MM.1S (cell line): ENCODE measurements at regions not wholly inside any gene's neighbourhood (a gene's known extent, or its start where the extent isn't known, plus 50 kb on each side); places are given as distances from the start of the nearest gene placed in this dataset.

ENCODE experiments used
- DNase-seq: peaks from one replicate; pipeline ENCODE4 v3.0.0-alpha.2; 2015
- H2AFZ ChIP-seq: fragments of 300-600 bp; sonication (generic); 2 replicates; pipeline ENCODE4 v1.6.0; 2016; ENCODE audit warnings: antibody characterized with exemption, low read length
- H3F3A ChIP-seq: fragments of 300-600 bp; sonication (generic); 2 replicates; pipeline ENCODE4 v1.6.1; 2016; ENCODE audit warnings: mild to moderate bottlenecking, antibody characterized with exemption, low read length, moderate library complexity, mixed read lengths; ENCODE audit not compliant: insufficient read depth
- H3K27ac ChIP-seq: fragments of 300-600 bp; sonication (generic); 2 replicates; pipeline ENCODE4 v1.5.1; 2016; ENCODE audit warnings: mild to moderate bottlenecking, low read length
- H3K27me3 ChIP-seq: fragments of 300-600 bp; sonication (generic); replicated peaks from 2 replicates; pipeline ENCODE4 v1.6.0; 2016; ENCODE audit warnings: low read length; ENCODE audit not compliant: insufficient read depth
- H3K36me3 ChIP-seq: fragments of 300-600 bp; sonication (generic); replicated peaks from 2 replicates; pipeline ENCODE4 v1.6.1; 2016; ENCODE audit warnings: mild to moderate bottlenecking, low read length, mixed read lengths; ENCODE audit not compliant: insufficient read depth
- H3K4me1 ChIP-seq: fragments of 300-600 bp; sonication (generic); 2 replicates; pipeline ENCODE4 v1.6.1; 2016; ENCODE audit warnings: low read length, mixed read lengths
- H3K4me2 ChIP-seq: fragments of 300-600 bp; sonication (generic); 2 replicates; pipeline ENCODE4 v1.6.0; 2016; ENCODE audit warnings: low read depth, low read length
- H3K4me3 ChIP-seq: fragments of 300-600 bp; sonication (generic); 2 replicates; pipeline ENCODE4 v1.5.1; 2016; ENCODE audit warnings: low read length, mixed read lengths
- H3K79me2 ChIP-seq: fragments of 300-600 bp; sonication (generic); 2 replicates; pipeline ENCODE4 v1.6.1; 2016; ENCODE audit warnings: mixed run types, low read length, mixed read lengths
- H3K9ac ChIP-seq: fragments of 300-600 bp; sonication (generic); 2 replicates; pipeline ENCODE4 v1.6.1; 2016; ENCODE audit warnings: low read length, mixed read lengths
- H3K9me2 ChIP-seq: fragments of 300-600 bp; sonication (generic); replicated peaks from 2 replicates; pipeline ENCODE4 v1.6.1; 2016; ENCODE audit warnings: mild to moderate bottlenecking, low read length, mixed read lengths; ENCODE audit not compliant: insufficient read depth
- H3K9me3 ChIP-seq: fragments of 300-600 bp; sonication (generic); replicated peaks from 2 replicates; pipeline ENCODE4 v1.6.1; 2016; ENCODE audit warnings: mild to moderate bottlenecking, low read length, mixed read lengths; ENCODE audit not compliant: insufficient read depth
- H4K20me1 ChIP-seq: fragments of 300-600 bp; sonication (generic); 2 replicates; pipeline ENCODE4 v1.6.1; 2016; ENCODE audit warnings: mild to moderate bottlenecking, low read length, moderate library complexity, mixed read lengths; ENCODE audit not compliant: insufficient read depth
- EZH2 ChIP-seq: fragments of 300-600 bp; sonication (generic); optimal IDR thresholded peaks from 2 replicates; pipeline ENCODE3; 2017; ENCODE audit warnings: low read depth, mild to moderate bottlenecking, antibody characterized with exemption, low read length, mixed read lengths
- EZH2phosphoT487 ChIP-seq: fragments of 300-600 bp; sonication (generic); IDR thresholded peaks from 2 replicates; pipeline ENCODE4 v1.6.1; 2018; ENCODE audit warnings: antibody characterized with exemption, low read length
- TF ChIP-seq, protein P1 (sequence below): fragments of 300-600 bp; sonication (generic); IDR thresholded peaks from 2 replicates; pipeline ENCODE4 v1.5.1; 2016; ENCODE audit warnings: antibody characterized with exemption, low read length, mixed read lengths

DNA sequence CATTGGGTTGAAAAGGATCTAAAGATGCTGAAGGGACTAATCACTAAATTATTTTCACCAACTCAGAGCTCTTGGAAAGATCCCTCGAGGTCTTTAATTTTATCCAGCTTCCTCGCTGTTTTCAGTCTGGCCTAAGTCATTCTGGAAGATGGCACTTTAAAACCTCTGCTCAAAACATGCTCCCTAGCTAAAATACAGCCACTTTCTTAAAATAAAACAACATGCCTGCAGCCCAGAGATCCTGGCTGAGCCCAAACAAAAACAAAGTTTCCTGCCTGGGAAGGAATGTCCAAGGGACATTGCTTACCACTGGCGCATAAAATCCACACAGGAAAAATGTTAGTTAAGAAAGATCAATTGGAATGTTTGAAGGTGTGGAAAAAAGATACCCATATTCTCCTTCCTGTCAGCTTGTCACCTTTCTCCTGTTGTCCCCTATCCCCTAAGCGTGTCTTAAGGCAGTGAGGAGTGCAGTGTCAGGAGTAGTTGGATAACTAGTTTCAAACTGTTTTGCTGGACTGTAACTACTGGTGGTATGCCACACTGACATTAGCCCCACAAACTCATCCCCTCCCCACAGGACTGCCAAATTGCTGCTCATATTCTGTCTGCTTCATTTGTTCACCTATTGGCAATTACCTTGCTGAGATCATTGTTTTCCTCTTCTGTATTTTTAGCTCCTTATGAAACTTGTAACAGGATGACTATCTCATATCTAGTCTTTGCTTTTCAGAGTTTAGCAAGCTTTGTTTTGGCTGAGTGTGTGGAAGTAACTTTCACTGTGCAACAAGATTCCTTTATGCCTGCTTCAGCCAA is 108.3 kb upstream of the SESN3 start:
- TF ChIP-seq, protein P1, sequence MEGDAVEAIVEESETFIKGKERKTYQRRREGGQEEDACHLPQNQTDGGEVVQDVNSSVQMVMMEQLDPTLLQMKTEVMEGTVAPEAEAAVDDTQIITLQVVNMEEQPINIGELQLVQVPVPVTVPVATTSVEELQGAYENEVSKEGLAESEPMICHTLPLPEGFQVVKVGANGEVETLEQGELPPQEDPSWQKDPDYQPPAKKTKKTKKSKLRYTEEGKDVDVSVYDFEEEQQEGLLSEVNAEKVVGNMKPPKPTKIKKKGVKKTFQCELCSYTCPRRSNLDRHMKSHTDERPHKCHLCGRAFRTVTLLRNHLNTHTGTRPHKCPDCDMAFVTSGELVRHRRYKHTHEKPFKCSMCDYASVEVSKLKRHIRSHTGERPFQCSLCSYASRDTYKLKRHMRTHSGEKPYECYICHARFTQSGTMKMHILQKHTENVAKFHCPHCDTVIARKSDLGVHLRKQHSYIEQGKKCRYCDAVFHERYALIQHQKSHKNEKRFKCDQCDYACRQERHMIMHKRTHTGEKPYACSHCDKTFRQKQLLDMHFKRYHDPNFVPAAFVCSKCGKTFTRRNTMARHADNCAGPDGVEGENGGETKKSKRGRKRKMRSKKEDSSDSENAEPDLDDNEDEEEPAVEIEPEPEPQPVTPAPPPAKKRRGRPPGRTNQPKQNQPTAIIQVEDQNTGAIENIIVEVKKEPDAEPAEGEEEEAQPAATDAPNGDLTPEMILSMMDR = no peak
- TF ChIP-seq EZH2phosphoT487 (no peak), EZH2 (no peak)
- DNase-seq = peak; percentile 53
- Histone ChIP-seq H3K4me3 (no peak overlapping the region), H3K27me3 (peaks cover 54% of the 10 kb centered on the region), H3K9me2 (no peaks in the 10 kb centered on the region), H3K79me2 (no peaks in the 10 kb centered on the region), H3K9ac (no peak overlapping the region), H3K4me1 (peaks cover 30% of the 10 kb centered on the region), H3K27ac (no peak overlapping the region), H3K4me2 (peak overlapping the region; percentile 2; the same call in 1 of the 2 replicates), H2AFZ (no peak overlapping the region), H3F3A (peaks cover 17% of the 10 kb centered on the region), H4K20me1 (0 out of 2 replicates have a peak, but pooled peaks cover 2% of the 10 kb centered on the region), H3K36me3 (no peaks in the 10 kb centered on the region), H3K9me3 (no peaks in the 10 kb centered on the region)

DNA sequence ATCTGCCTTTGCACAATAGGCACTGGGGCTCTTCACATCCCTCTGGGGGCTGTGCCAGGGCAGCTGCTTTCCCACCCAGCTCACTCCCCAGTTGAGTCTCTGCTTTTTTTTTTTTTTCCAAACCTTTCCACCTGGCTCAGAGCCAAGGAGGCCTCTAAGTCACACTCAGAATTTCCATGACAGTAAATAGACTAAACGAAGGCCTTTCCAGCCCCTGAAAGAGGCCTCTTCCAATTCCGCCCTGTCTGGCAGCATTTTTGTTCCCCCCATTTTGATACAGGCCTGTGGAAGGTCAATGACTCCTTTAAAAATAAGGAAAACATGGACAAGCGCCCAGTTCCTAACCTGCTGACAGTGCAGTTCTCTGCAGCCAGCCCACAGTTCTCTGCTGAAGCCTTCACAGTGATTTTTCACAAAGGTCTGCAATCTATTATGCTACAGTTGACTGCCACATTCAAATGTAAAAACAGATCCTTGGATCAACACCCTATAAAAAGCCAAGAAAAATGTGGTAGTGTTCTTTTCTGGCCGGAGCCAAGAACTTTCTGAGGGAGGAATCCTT is 107.5 kb upstream of the SESN3 start:
- H4K20me1 ChIP-seq = 0 out of 2 replicates have a peak, but pooled peaks cover 2% of the 10 kb centered on the region
- H3K9me2 ChIP-seq = no peaks in the 10 kb centered on the region
- peaks cover 30% of the 10 kb centered on the region for H3K4me1 ChIP-seq
- H3F3A ChIP-seq = peaks cover 17% of the 10 kb centered on the region
- peaks cover 46% of the 10 kb centered on the region for H3K27me3 ChIP-seq
- H3K79me2 ChIP-seq = no peaks in the 10 kb centered on the region
- DNase-seq = no peak
- H3K4me2 ChIP-seq = no peak overlapping the region
- H3K27ac ChIP-seq = no peak overlapping the region
- H3K4me3 ChIP-seq = no peak overlapping the region
- no peak overlapping the region for H3K9ac ChIP-seq
- no peak for TF ChIP-seq EZH2phosphoT487
- TF ChIP-seq, protein P1 = no peak
- TF ChIP-seq EZH2 = no peak
- H3K9me3 ChIP-seq = no peaks in the 10 kb centered on the region
- no peaks in the 10 kb centered on the region for H3K36me3 ChIP-seq
- no peak overlapping the region for H2AFZ ChIP-seq

DNA sequence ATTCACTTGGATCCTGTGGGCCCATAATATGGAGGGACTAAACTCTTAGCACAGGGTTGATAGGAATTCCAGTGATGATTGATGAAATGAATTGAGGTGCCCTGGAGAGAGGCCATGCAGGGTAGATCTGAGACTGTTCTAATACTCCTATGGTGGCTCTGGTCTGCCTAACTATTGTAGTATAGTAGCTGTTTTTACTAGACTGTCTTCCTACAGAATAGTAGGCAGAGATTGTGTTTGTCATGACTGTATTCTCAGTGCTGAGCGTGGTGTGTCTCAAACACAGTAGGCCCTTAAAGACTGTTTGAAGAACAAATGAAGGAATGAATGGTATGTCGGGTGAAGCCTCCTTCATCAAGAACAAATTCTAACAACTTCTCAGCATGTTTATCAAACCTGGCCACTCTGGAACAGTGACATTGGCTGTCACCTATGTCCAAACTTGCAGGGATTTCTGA is 107.0 kb upstream of the SESN3 start:
- DNase-seq = no peak
- Histone ChIP-seq H3K4me2 (peak overlapping the region; percentile 57; the same call in 1 of the 2 replicates), H3K27ac (peak overlapping the region; percentile 36; the same call in 1 of the 2 replicates), H3K9me3 (no peaks in the 10 kb centered on the region), H3K9me2 (no peaks in the 10 kb centered on the region), H2AFZ (no peak overlapping the region), H3K4me1 (peaks cover 30% of the 10 kb centered on the region), H3K79me2 (no peaks in the 10 kb centered on the region), H3K27me3 (peaks cover 41% of the 10 kb centered on the region), H3K36me3 (no peaks in the 10 kb centered on the region), H4K20me1 (0 out of 2 replicates have a peak, but pooled peaks cover 2% of the 10 kb centered on the region), H3K4me3 (no peak overlapping the region), H3K9ac (no peak overlapping the region), H3F3A (peaks cover 17% of the 10 kb centered on the region)
- TF ChIP-seq EZH2 (no peak), EZH2phosphoT487 (no peak)
- TF ChIP-seq, protein P1 = no peak
